ENCODE measurements at regions not wholly inside any gene's neighbourhood (a gene's known extent, or its start where the extent isn't known, plus 50 kb on each side); places are given as distances from the start of the nearest gene placed in this dataset.

GRCh38 chr20:50272030-50272723 is 81.5 kb downstream of the CEBPB start:
- no peak for TF ChIP-seq CTCF (IDR thresholded peaks at IDR 0.05; ENCODE audit: extremely low read depth, missing control alignments)
- DNase-seq (ENCODE audit: low spot score): no peak

GRCh38 chr20:50272724-50273446 is 82.3 kb downstream of the CEBPB start:
- no peak for DNase-seq (ENCODE audit: low spot score)
- no peak for TF ChIP-seq CTCF (IDR thresholded peaks at IDR 0.05; ENCODE audit: extremely low read depth, missing control alignments)

GRCh38 chr20:50273601-50274491 is 83.2 kb downstream of the CEBPB start:
- DNase-seq (ENCODE audit: low spot score): no peak

GRCh38 chr20:50274570-50275430 is 84.2 kb downstream of the CEBPB start:
- TF ChIP-seq CTCF (IDR thresholded peaks at IDR 0.05; ENCODE audit: extremely low read depth, missing control alignments): no peak
- DNase-seq (ENCODE audit: low spot score): no peak

More at GRCh38 chr20:50273601-50274491, 83.2 kb downstream of the CEBPB start:
- TF ChIP-seq CTCF (IDR thresholded peaks at IDR 0.05; ENCODE audit: extremely low read depth, missing control alignments): no peak

- DNase-seq (ENCODE audit: low spot score): no peak
- no peak for TF ChIP-seq CTCF (IDR thresholded peaks at IDR 0.05; ENCODE audit: extremely low read depth, missing control alignments)
Observed at GRCh38 chr20:50276119-50277063, 85.8 kb downstream of the CEBPB start.

- no peak for DNase-seq (ENCODE audit: low spot score)
- TF ChIP-seq CTCF (IDR thresholded peaks at IDR 0.05; ENCODE audit: extremely low read depth, missing control alignments): no peak
Observed at GRCh38 chr20:50277064-50277415, 86.4 kb downstream of the CEBPB start.
